ENCODE measurements at regions not wholly inside any gene's neighbourhood (a gene's known extent, or its start where the extent isn't known, plus 50 kb on each side); places are given as distances from the start of the nearest gene placed in this dataset.

DNA sequence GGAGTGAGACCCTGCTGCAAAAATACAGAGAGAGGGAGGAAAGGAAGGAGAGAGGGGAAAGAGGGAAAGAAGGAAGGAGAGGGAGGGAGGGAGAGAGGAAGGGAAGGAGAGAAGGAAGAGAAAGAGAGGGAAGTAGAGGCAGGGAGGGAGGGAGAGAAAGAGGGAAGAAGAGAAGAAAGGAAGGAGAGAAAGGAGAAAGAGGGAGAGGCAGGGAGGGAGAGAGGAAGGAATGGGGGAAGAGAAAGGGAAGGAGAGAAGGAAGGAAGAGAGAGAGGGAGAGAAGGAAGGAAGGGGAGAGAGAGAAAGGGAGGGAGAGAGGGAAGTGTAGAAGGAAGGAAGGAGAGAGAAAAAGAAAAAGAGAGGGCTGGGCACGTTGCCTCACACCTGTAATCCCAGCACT is 121.7 kb downstream of the TMEM130 start:
- TF ChIP-seq, protein P1, sequence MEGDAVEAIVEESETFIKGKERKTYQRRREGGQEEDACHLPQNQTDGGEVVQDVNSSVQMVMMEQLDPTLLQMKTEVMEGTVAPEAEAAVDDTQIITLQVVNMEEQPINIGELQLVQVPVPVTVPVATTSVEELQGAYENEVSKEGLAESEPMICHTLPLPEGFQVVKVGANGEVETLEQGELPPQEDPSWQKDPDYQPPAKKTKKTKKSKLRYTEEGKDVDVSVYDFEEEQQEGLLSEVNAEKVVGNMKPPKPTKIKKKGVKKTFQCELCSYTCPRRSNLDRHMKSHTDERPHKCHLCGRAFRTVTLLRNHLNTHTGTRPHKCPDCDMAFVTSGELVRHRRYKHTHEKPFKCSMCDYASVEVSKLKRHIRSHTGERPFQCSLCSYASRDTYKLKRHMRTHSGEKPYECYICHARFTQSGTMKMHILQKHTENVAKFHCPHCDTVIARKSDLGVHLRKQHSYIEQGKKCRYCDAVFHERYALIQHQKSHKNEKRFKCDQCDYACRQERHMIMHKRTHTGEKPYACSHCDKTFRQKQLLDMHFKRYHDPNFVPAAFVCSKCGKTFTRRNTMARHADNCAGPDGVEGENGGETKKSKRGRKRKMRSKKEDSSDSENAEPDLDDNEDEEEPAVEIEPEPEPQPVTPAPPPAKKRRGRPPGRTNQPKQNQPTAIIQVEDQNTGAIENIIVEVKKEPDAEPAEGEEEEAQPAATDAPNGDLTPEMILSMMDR (IDR thresholded peaks at IDR 0.05) = no peak
- DNase-seq = no peak
- Mint-ChIP-seq H3K27ac (no peak overlapping the region), H3K4me3 (no peak overlapping the region), H3K9me3 (no peaks in the 10 kb centered on the region), H3K27me3 (ENCODE audit: insufficient read depth) (peaks cover 20% of the 10 kb centered on the region), H3K4me1 (ENCODE audit: low read depth) (no peaks in the 10 kb centered on the region), H3K36me3 (ENCODE audit: low read depth) (no peaks in the 10 kb centered on the region)

DNA sequence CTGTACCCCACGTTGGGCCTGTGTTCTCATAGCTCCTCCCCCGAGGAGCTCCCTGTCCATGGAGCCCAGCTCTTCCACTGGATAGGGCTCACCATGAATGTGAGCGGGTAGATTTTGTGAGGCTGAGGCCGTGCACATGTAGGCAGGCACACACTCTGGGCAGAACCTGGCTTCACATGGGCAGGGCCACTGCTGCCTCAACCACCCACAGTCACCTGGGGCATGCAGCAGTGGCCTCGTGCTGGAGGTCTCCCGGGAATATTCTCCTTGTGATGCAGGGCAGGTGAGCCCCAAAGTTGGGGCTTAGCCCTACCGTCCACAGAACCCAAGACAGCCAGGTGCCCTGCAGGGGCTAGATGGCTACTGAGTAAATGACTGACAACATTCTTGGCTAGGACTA is 116.6 kb downstream of the TMEM130 start:
- Mint-ChIP-seq H3K4me1 (ENCODE audit: low read depth) (no peaks in the 10 kb centered on the region), H3K9me3 (no peaks in the 10 kb centered on the region), H3K4me3 (no peak overlapping the region), H3K27ac (no peak overlapping the region), H3K36me3 (ENCODE audit: low read depth) (no peaks in the 10 kb centered on the region), H3K27me3 (ENCODE audit: insufficient read depth) (peaks cover 18% of the 10 kb centered on the region)
- no peak for DNase-seq
- TF ChIP-seq, protein P1 (IDR thresholded peaks at IDR 0.05) = no peak

DNA sequence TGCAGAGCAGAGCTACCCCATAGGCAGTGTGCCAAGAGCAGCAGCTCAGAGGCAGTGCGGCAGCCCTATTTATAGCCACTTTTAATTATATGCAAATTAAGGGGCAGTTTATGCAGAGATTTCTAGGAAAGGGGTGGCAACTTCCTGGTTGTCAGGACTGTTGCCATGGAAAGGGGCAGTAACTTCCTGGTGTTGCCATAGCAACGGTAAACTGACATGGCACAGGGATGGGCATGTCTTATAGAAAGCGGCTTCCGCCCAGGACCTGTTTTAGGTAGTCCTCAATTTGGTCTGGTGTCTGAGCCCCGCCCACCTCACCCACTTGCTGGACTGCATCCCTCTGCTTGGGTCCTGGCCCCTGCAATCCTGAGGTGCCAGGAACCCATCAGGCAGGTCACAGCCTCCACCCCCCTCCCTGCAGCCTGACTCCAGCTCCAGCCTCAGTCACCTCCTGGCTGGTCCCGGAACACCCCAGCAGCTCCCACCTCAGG is 115.8 kb downstream of the TMEM130 start:
- no peaks in the 10 kb centered on the region for H3K36me3 Mint-ChIP-seq (ENCODE audit: low read depth)

DNA sequence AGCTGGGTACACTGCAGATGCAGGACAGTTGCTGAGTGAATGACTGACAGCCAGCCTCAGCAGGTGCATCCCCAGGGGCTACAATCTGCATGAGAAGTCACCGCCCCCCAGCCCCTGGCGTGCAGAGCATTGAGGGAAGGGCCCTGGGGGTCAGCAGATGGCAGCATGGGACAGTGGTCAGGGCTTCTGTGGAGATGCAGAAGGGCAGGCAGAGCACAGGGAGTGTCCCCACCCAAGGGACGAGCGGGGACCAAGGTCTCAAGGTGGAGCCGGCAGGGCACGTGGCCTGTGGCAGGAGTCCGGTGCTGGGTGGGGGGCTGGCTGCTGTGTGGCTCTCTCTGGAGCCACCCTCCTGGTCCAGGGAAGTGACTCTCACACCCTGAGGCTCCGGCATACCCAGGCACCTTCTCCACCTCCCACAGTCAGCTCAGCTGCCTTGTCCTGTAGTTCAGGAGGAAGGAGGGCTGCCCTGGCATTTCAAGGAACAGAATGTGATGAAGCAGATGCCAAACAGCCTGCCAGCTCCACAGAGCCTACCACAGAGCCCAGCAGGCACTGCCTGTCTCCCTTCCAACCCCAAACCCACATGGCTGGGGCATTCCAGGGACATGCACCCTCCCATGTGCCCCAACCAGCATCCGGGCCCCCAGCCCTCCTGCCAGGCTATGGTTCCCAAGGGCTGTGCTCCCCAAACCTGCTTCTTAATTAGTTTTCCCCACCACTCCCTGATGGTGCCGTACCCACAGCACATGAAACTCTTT is 114.5 kb downstream of the TMEM130 start:
- Mint-ChIP-seq H3K27ac (no peak overlapping the region), H3K4me3 (no peak overlapping the region), H3K9me3 (no peaks in the 10 kb centered on the region), H3K27me3 (ENCODE audit: insufficient read depth) (peaks cover 15% of the 10 kb centered on the region), H3K36me3 (ENCODE audit: low read depth) (no peaks in the 10 kb centered on the region), H3K4me1 (ENCODE audit: low read depth) (peaks cover 13% of the 10 kb centered on the region)
- DNase-seq = no peak
- TF ChIP-seq, protein P1 (IDR thresholded peaks at IDR 0.05) = no peak

More for the DNA sequence above, 115.8 kb downstream of the TMEM130 start:
- TF ChIP-seq, protein P1 (IDR thresholded peaks at IDR 0.05) = no peak
- Mint-ChIP-seq H3K4me3 (no peak overlapping the region), H3K27ac (no peak overlapping the region), H3K9me3 (no peaks in the 10 kb centered on the region), H3K27me3 (ENCODE audit: insufficient read depth) (peaks cover 15% of the 10 kb centered on the region), H3K4me1 (ENCODE audit: low read depth) (peaks cover under 1% of the 10 kb centered on the region; the same call in 1 of the 2 replicates)
- DNase-seq = peak; percentile 19

DNA sequence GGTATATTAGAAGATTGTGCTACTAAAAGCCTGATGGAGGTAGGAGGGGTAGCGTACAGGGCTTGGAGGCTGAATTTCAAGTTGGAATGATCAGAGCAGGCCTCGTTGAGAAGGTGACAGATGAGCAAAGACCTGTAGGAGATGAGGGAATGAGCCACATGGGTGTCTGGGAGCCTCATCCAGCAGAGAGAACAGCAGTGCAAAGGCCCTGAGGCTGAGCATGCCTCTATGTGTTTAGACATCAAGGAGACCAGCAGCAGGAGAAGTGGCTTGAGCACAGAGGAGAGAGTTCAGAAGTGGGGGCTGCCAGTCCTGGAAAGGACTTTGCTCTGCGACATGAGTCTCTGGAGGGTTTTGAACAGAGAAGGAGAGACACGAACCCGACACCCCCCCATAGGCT is 111.7 kb downstream of the TMEM130 start:
- Mint-ChIP-seq H3K4me1 (ENCODE audit: low read depth) (peaks cover 24% of the 10 kb centered on the region), H3K27ac (no peak overlapping the region), H3K27me3 (ENCODE audit: insufficient read depth) (peaks cover 8% of the 10 kb centered on the region), H3K9me3 (no peaks in the 10 kb centered on the region), H3K36me3 (ENCODE audit: low read depth) (no peaks in the 10 kb centered on the region), H3K4me3 (no peak overlapping the region)
- no peak for DNase-seq
- TF ChIP-seq, protein P1 (IDR thresholded peaks at IDR 0.05) = no peak
